K562 (cell line): ENCODE measurements at regions not wholly inside any gene's neighbourhood (a gene's known extent, or its start where the extent isn't known, plus 50 kb on each side); places are given as distances from the start of the nearest gene placed in this dataset.
A peak's percentile ranks its signal among the peaks of the same experiment; 100 is the strongest.

ENCODE experiments used
- CBX1 ChIP-seq: sonication (generic); IDR thresholded peaks from 2 replicates; pipeline ENCODE4 v1.6.1; 2016; ENCODE audit warnings: antibody characterized with exemption, low read depth, mild to moderate bottlenecking
- CREB5 ChIP-seq: fragments of 250-450 bp; sonication (Bioruptor Pico); IDR thresholded peaks from 2 replicates; pipeline ENCODE4 v1.5.0; 2020; ENCODE audit warnings: mild to moderate bottlenecking
- FOSL1 ChIP-seq: fragments of 200-800 bp; sonication (Bioruptor generic); conservative IDR thresholded peaks from 2 replicates; pipeline ENCODE4 v1.6.1; 2016; ENCODE audit warnings: missing genetic modification characterization, missing compliant biosample characterization
- GTF3C2 ChIP-seq: IDR thresholded peaks from 3 replicates; pipeline ENCODE4 v1.6.1; 2011; ENCODE audit warnings: borderline replicate concordance, mild to moderate bottlenecking, moderate library complexity; ENCODE audit not compliant: insufficient read length; ENCODE audit errors: extremely low read depth
- HIVEP1 ChIP-seq: fragments of 250-450 bp; sonication (Bioruptor Pico); IDR thresholded peaks from 2 replicates; pipeline ENCODE4 v1.4.0; 2020; ENCODE audit warnings: mild to moderate bottlenecking
- MAFG ChIP-seq: fragments of 450-650 bp; conservative IDR thresholded peaks from 2 replicates; pipeline ENCODE4 v1.6.1; 2016; ENCODE audit warnings: missing genetic modification characterization, missing compliant biosample characterization
- MAX ChIP-seq: sonication (generic); formaldehyde crosslinking; IDR thresholded peaks from 2 replicates; pipeline ENCODE4 v1.9.0; 2022; ENCODE audit warnings: mild to moderate bottlenecking, missing genetic modification reagents
- MAZ ChIP-seq, 2 experiments: fragments of 450-650 bp in 1 of 2; sonication (generic) in 1 of 2; formaldehyde crosslinking; IDR thresholded peaks in 1 of 2; conservative IDR thresholded peaks in 1 of 2; 2 replicates each; pipeline versions ENCODE4 v1.4.0 to v1.5.0; 2020; ENCODE audit warnings: mild to moderate bottlenecking in 1 of 2, missing genetic modification reagents in 1 of 2
- MEF2D ChIP-seq: conservative IDR thresholded peaks from 2 replicates; pipeline ENCODE4 v1.6.1; 2016; ENCODE audit warnings: low read depth, missing genetic modification characterization, missing compliant biosample characterization
- MLX ChIP-seq, 2 experiments: fragments of 450-650 bp in 1 of 2; sonication (generic) in 1 of 2; formaldehyde crosslinking; conservative IDR thresholded peaks; 2 replicates each; pipeline versions ENCODE4 v1.4.0 to v1.8.1; 2020 to 2022; ENCODE audit warnings: mild to moderate bottlenecking in 1 of 2, missing genetic modification reagents in 1 of 2
- PTTG1 ChIP-seq: fragments of 450-650 bp; IDR thresholded peaks from 2 replicates; pipeline ENCODE4 v1.6.1; 2016; ENCODE audit warnings: low read depth, mild to moderate bottlenecking, missing genetic modification characterization, missing compliant biosample characterization
- TCF15 ChIP-seq: fragments of 250-450 bp; sonication (Bioruptor Pico); IDR thresholded peaks from 2 replicates; pipeline ENCODE4 v1.8.0; 2022; ENCODE audit warnings: moderate library complexity, mild to moderate bottlenecking, inconsistent platforms
- VEZF1 ChIP-seq: fragments of 200-800 bp; sonication (Bioruptor generic); IDR thresholded peaks from 2 replicates; pipeline ENCODE4 v1.6.1; 2017; ENCODE audit warnings: missing genetic modification characterization, missing compliant biosample characterization
- XRCC5 ChIP-seq: fragments of 200-400 bp; formaldehyde crosslinking; IDR thresholded peaks from 2 replicates; pipeline ENCODE4 v1.6.1; 2017; ENCODE audit warnings: low read depth, mild to moderate bottlenecking, low read length
- ZC3H11A ChIP-seq: IDR thresholded peaks from 2 replicates; pipeline ENCODE4 v1.6.1; 2012; ENCODE audit warnings: low read depth, low read length, improper control_type of control experiment
- ZKSCAN3 ChIP-seq: fragments of 250-450 bp; sonication (Bioruptor Pico); IDR thresholded peaks from 2 replicates; pipeline ENCODE4 v1.4.0; 2020
- ZNF707 ChIP-seq: fragments of 250-450 bp; sonication (Bioruptor Pico); conservative IDR thresholded peaks from 2 replicates; pipeline ENCODE4 v1.8.0; 2022; ENCODE audit warnings: inconsistent platforms, mild to moderate bottlenecking, moderate library complexity
- ZNF77 ChIP-seq: fragments of 250-450 bp; sonication (Bioruptor Pico); IDR thresholded peaks from 2 replicates; pipeline ENCODE4 v1.5.0; 2020

GRCh38 chr7:138257459-138258196 is 181.4 kb downstream of the AKR1D1 start (continued):
- TF ChIP-seq GTF3C2 (no peak), ZNF77 (CRISPR knock-in tag) (peak; percentile 94; the same call in 1 of the 2 replicates), XRCC5 (no peak), MEF2D (tag) (peak; percentile 99), MAFG (tag) (peak; percentile 70), VEZF1 (CRISPR knock-in tag) (peak; percentile 89), PTTG1 (tag) (peak; percentile 99), FOSL1 (tag) (peak; percentile 96), ZKSCAN3 (CRISPR knock-in tag) (peak; percentile 92), ZC3H11A (no peak), TCF15 (CRISPR knock-in tag) (peak; percentile 100), MAZ (CRISPR knock-in tag; conservative IDR thresholded peaks at IDR 0.05 in 1 of 2, IDR thresholded peaks at IDR 0.05 in 1 of 2) (peak; percentile 86 to 100), HIVEP1 (CRISPR knock-in tag) (peak; percentile 100), CBX1 (0 out of 2 replicates have a peak, but pooled peaks have one; percentile 74), CREB5 (CRISPR knock-in tag) (peak; percentile 99), MLX (CRISPR knock-in tag; conservative IDR thresholded peaks at IDR 0.05) (peak; percentile 20 to 90; a peak in 2 of 4 replicates), ZNF707 (CRISPR knock-in tag) (peak; percentile 98), MAX (CRISPR knock-in tag) (peak; percentile 80)
